Endodermal cell (in vitro differentiated cells): ENCODE measurements at regions not wholly inside any gene's neighbourhood (a gene's known extent, or its start where the extent isn't known, plus 50 kb on each side); places are given as distances from the start of the nearest gene placed in this dataset.
"Not testable (repeated sequence)": the region's sequence is repeated elsewhere in the genome, so short reads cannot be mapped to it uniquely, and the experiment has no call there.

Experiments used
- DNase-seq: peaks from one replicate; pipeline ENCODE4 v3.0.0-alpha.2; 2017
- H3K27ac ChIP-seq: 2 replicates; pipeline ENCODE4 v1.5.1; 2013; ENCODE audit warnings: mild to moderate bottlenecking, low read depth, low read length, moderate library complexity
- H3K27me3 ChIP-seq: 2 replicates; pipeline ENCODE4 v1.6.1; 2013; ENCODE audit warnings: mild to moderate bottlenecking, low read length, moderate library complexity; ENCODE audit not compliant: insufficient read depth, control insufficient read depth, poor library complexity, severe bottlenecking
- H3K36me3 ChIP-seq: 2 replicates; pipeline ENCODE4 v1.7.0; 2013; ENCODE audit warnings: mild to moderate bottlenecking, low read length, moderate library complexity; ENCODE audit not compliant: control insufficient read depth, insufficient read depth
- H3K4me1 ChIP-seq: one replicate; pipeline ENCODE4 v1.7.0; 2013; ENCODE audit warnings: low read length; ENCODE audit not compliant: control insufficient read depth, insufficient read depth
- H3K4me3 ChIP-seq: 2 replicates; pipeline ENCODE4 v1.5.1; 2013; ENCODE audit warnings: mild to moderate bottlenecking, low read length, moderate library complexity
- H3K9ac ChIP-seq: 2 replicates; pipeline ENCODE4 v1.6.1; 2013; ENCODE audit warnings: mild to moderate bottlenecking, low read length, moderate library complexity; ENCODE audit not compliant: poor library complexity, severe bottlenecking; ENCODE audit errors: extremely low read depth
- H3K9me3 ChIP-seq: 2 replicates; pipeline ENCODE4 v1.6.1; 2013; ENCODE audit warnings: mild to moderate bottlenecking, low read length, moderate library complexity; ENCODE audit not compliant: control insufficient read depth
- H3K27ac Mint-ChIP-seq: 2 replicates; pipeline ENCODE4 v1.8.0; 2020; ENCODE audit warnings: mixed read lengths
- H3K27me3 Mint-ChIP-seq: 2 replicates; pipeline ENCODE4 v1.8.0; 2021; ENCODE audit warnings: mild to moderate bottlenecking, mixed read lengths; ENCODE audit not compliant: insufficient read depth
- H3K36me3 Mint-ChIP-seq: 2 replicates; pipeline ENCODE4 v1.8.0; 2020; ENCODE audit warnings: low read depth, mixed read lengths
- H3K4me1 Mint-ChIP-seq: 2 replicates; pipeline ENCODE4 v1.8.0; 2020; ENCODE audit warnings: mixed read lengths
- H3K4me3 Mint-ChIP-seq: 2 replicates; pipeline ENCODE4 v1.8.0; 2020; ENCODE audit warnings: mild to moderate bottlenecking, moderate library complexity, mixed read lengths
- H3K9me3 Mint-ChIP-seq: 2 replicates; pipeline ENCODE4 v1.8.0; 2020; ENCODE audit warnings: mild to moderate bottlenecking, mixed read lengths
- WGBS, 2 experiments: methylation state at CpG; one replicate each; pipeline versions ENCODE4 v1.1.5 to v1.1.7; 2013; ENCODE audit warnings: missing lambda C conversion rate in 2 of 2, mixed read lengths in 1 of 2; ENCODE audit not compliant: insufficient coverage in 1 of 2, insufficient read length in 1 of 2; 5-methylcytosine and 5-hydroxymethylcytosine counted together
- TF ChIP-seq, protein P1 (sequence below): fragments of 200-600 bp; sonication (generic); conservative IDR thresholded peaks from 2 replicates; pipeline ENCODE4 v1.5.0; 2021; ENCODE audit warnings: antibody characterized with exemption, mild to moderate bottlenecking

DNA sequence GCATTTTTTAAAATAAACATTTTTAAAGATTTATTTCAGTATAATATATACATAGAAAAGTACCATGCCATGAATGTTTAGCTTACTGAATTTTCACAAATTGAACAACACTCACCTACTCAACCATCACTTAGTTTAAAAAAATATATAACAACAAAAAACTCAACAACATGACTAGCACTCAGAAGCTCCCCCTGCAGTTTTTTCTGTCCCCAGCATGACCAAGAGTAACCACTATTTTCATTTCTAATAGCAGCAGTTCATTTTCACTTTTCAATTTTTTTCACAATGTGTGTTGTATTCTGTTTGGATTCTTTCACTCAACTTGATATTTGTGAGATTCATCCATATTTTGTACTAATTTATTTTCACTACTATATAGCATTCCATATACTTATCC lies 162.3 kb upstream of the POGK start:
- no peaks in the 10 kb centered on the region for H3K27me3 ChIP-seq
- H3K36me3 ChIP-seq: no peaks in the 10 kb centered on the region
- H3K27ac Mint-ChIP-seq: no peak overlapping the region
- H3K4me1 ChIP-seq: no peaks in the 10 kb centered on the region
- H3K27me3 Mint-ChIP-seq: no peaks in the 10 kb centered on the region
- no peak for DNase-seq
- H3K27ac ChIP-seq: no peak overlapping the region
- no peaks in the 10 kb centered on the region for H3K9me3 ChIP-seq
- no peak overlapping the region for H3K9ac ChIP-seq
- H3K4me1 Mint-ChIP-seq: no peaks in the 10 kb centered on the region
- H3K9me3 Mint-ChIP-seq: no peaks in the 10 kb centered on the region
- no peak overlapping the region for H3K4me3 Mint-ChIP-seq
- TF ChIP-seq, protein P1, sequence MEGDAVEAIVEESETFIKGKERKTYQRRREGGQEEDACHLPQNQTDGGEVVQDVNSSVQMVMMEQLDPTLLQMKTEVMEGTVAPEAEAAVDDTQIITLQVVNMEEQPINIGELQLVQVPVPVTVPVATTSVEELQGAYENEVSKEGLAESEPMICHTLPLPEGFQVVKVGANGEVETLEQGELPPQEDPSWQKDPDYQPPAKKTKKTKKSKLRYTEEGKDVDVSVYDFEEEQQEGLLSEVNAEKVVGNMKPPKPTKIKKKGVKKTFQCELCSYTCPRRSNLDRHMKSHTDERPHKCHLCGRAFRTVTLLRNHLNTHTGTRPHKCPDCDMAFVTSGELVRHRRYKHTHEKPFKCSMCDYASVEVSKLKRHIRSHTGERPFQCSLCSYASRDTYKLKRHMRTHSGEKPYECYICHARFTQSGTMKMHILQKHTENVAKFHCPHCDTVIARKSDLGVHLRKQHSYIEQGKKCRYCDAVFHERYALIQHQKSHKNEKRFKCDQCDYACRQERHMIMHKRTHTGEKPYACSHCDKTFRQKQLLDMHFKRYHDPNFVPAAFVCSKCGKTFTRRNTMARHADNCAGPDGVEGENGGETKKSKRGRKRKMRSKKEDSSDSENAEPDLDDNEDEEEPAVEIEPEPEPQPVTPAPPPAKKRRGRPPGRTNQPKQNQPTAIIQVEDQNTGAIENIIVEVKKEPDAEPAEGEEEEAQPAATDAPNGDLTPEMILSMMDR: peak; percentile 62
- no peaks in the 10 kb centered on the region for H3K36me3 Mint-ChIP-seq
- no peak overlapping the region for H3K4me3 ChIP-seq

- Mint-ChIP-seq H3K4me1 (no peaks in the 10 kb centered on the region), H3K4me3 (no peak overlapping the region), H3K27ac (no peak overlapping the region), H3K27me3 (no peaks in the 10 kb centered on the region), H3K36me3 (no peaks in the 10 kb centered on the region), H3K9me3 (no peaks in the 10 kb centered on the region)
- H3K4me1 ChIP-seq: no peaks in the 10 kb centered on the region
- no peak overlapping the region for H3K9ac ChIP-seq
- no peaks in the 10 kb centered on the region for H3K36me3 ChIP-seq
- no CpG with 5 or more reads among the region's 1 CpG for WGBS, 2 experiments
- H3K4me3 ChIP-seq: no peak overlapping the region
- DNase-seq: no peak
- H3K27me3 ChIP-seq: no peaks in the 10 kb centered on the region
- TF ChIP-seq, protein P1: no peak
- no peaks in the 10 kb centered on the region for H3K9me3 ChIP-seq
- H3K27ac ChIP-seq: no peak overlapping the region
Observed at GRCh38 chr1:166679369-166679768, 159.9 kb upstream of the POGK start.

GRCh38 chr1:166682588-166682987 lies 156.7 kb upstream of the POGK start:
- no peak overlapping the region for H3K4me3 ChIP-seq
- no peaks in the 10 kb centered on the region for H3K36me3 ChIP-seq
- TF ChIP-seq, protein P1: no peak
- peaks cover 2% of the 10 kb centered on the region for H3K36me3 Mint-ChIP-seq
- DNase-seq: no peak
- H3K9me3 ChIP-seq: peaks cover 15% of the 10 kb centered on the region
- no peak overlapping the region for H3K9ac ChIP-seq
- H3K4me1 Mint-ChIP-seq: no peaks in the 10 kb centered on the region
- H3K4me1 ChIP-seq: no peaks in the 10 kb centered on the region
- no peaks in the 10 kb centered on the region for H3K27me3 ChIP-seq
- peaks cover 20% of the 10 kb centered on the region for H3K9me3 Mint-ChIP-seq
- no peak overlapping the region for H3K27ac Mint-ChIP-seq
- no peak overlapping the region for H3K27ac ChIP-seq
- H3K4me3 Mint-ChIP-seq: no peak overlapping the region
- H3K27me3 Mint-ChIP-seq: no peaks in the 10 kb centered on the region
- WGBS, 2 experiments: 84 to 100% methylated on average over 1 of the region's 1 CpG

- not testable (repeated sequence) for H3K9ac ChIP-seq, H3K4me1 Mint-ChIP-seq, H3K4me3 Mint-ChIP-seq, H3K36me3 ChIP-seq, H3K27ac Mint-ChIP-seq, DNase-seq, H3K27ac ChIP-seq, H3K27me3 ChIP-seq, H3K36me3 Mint-ChIP-seq, H3K4me1 ChIP-seq, H3K27me3 Mint-ChIP-seq, H3K4me3 ChIP-seq
- peaks cover 26% of the 10 kb centered on the region for H3K9me3 ChIP-seq
- peaks cover 20% of the 10 kb centered on the region for H3K9me3 Mint-ChIP-seq
Observed at GRCh38 chr1:166684669-166685068, 154.6 kb upstream of the POGK start.
